ENCODE measurements at regions not wholly inside any gene's neighbourhood (a gene's known extent, or its start where the extent isn't known, plus 50 kb on each side); places are given as distances from the start of the nearest gene placed in this dataset.

- H3K27ac Mint-ChIP-seq, result no peak overlapping the region
- Histone ChIP-seq H3K4me3 (ENCODE audit: low read length) (no peak overlapping the region), H3K27ac (ENCODE audit: low read depth, low read length) (no peak overlapping the region), H3K27me3 (ENCODE audit: control insufficient read depth, insufficient read depth, low read length, poor library complexity, severe bottlenecking) (no peaks in the 10 kb centered on the region), H3K9me3 (ENCODE audit: control insufficient read depth, low read length) (no peaks in the 10 kb centered on the region), H3K36me3 (ENCODE audit: control insufficient read depth, insufficient read depth, low read length) (no peaks in the 10 kb centered on the region), H3K4me1 (ENCODE audit: control insufficient read depth, insufficient read depth, low read length) (no peaks in the 10 kb centered on the region), H3K9ac (ENCODE audit: extremely low read depth, low read length, poor library complexity, severe bottlenecking) (no peak overlapping the region)
- H3K4me1 Mint-ChIP-seq, result peaks cover 7% of the 10 kb centered on the region
- no peak for DNase-seq
- H3K4me3 Mint-ChIP-seq, result no peak overlapping the region
- TF ChIP-seq CTCF (conservative IDR thresholded peaks at IDR 0.05), result no peak
- 94 to 100% methylated on average over 1 of the region's 1 CpG for WGBS, 2 experiments (ENCODE audit: insufficient coverage in 1 of 2, insufficient read length in 1 of 2)
- peaks cover 8% of the 10 kb centered on the region for H3K9me3 Mint-ChIP-seq
- H3K36me3 Mint-ChIP-seq (ENCODE audit: low read depth), result no peaks in the 10 kb centered on the region
- no peaks in the 10 kb centered on the region for H3K27me3 Mint-ChIP-seq (ENCODE audit: insufficient read depth)
Observed at GRCh38 chr5:12566441-12566840, 662.2 kb upstream of the CTNND2 start.

GRCh38 chr5:12557012-12557411 is 652.8 kb upstream of the CTNND2 start:
- no peaks in the 10 kb centered on the region for H3K9me3 Mint-ChIP-seq
- H3K27me3 ChIP-seq (ENCODE audit: control insufficient read depth, insufficient read depth, low read length, poor library complexity, severe bottlenecking), result no peaks in the 10 kb centered on the region
- no peak for TF ChIP-seq CTCF (conservative IDR thresholded peaks at IDR 0.05)
- H3K4me3 ChIP-seq (ENCODE audit: low read length), result no peak overlapping the region
- H3K4me1 Mint-ChIP-seq, result no peaks in the 10 kb centered on the region
- H3K27ac ChIP-seq (ENCODE audit: low read depth, low read length), result no peak overlapping the region
- no peaks in the 10 kb centered on the region for H3K36me3 Mint-ChIP-seq (ENCODE audit: low read depth)
- no peak for DNase-seq
- H3K27ac Mint-ChIP-seq, result no peak overlapping the region
- no peak overlapping the region for H3K9ac ChIP-seq (ENCODE audit: extremely low read depth, low read length, poor library complexity, severe bottlenecking)
- H3K27me3 Mint-ChIP-seq (ENCODE audit: insufficient read depth), result no peaks in the 10 kb centered on the region
- H3K4me3 Mint-ChIP-seq, result no peak overlapping the region
- no peaks in the 10 kb centered on the region for H3K36me3 ChIP-seq (ENCODE audit: control insufficient read depth, insufficient read depth, low read length)
- H3K4me1 ChIP-seq (ENCODE audit: control insufficient read depth, insufficient read depth, low read length), result no peaks in the 10 kb centered on the region
- 96 to 100% methylated on average over 2 of the region's 2 CpGs for whole genome bisulfite sequencing, 2 experiments (ENCODE audit: insufficient coverage in 1 of 2, insufficient read length in 1 of 2)
- no peaks in the 10 kb centered on the region for H3K9me3 ChIP-seq (ENCODE audit: control insufficient read depth, low read length)

DNA sequence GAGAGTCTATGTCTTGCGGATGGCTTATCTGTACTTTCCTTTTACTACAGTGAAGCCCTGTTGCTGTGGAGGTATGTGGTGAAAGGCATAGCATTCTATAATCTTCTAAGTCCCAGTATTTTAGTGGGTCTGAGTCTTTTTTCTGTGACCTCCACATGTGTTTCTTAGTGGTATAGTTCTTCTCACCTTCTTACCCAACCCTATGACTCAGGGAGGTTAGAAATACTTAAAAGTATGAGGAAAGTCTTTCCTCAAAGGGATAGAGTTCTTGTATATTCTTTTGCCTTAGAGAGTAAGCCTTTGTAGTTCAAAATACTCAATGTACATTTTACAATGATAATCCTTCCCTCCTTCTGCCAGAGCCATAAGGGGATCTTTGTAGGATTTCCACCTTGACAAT is 621.9 kb upstream of the CTNND2 start:
- H3K9me3 ChIP-seq (ENCODE audit: control insufficient read depth, low read length), result no peaks in the 10 kb centered on the region
- no peaks in the 10 kb centered on the region for H3K36me3 ChIP-seq (ENCODE audit: control insufficient read depth, insufficient read depth, low read length)
- H3K4me1 ChIP-seq (ENCODE audit: control insufficient read depth, insufficient read depth, low read length), result no peaks in the 10 kb centered on the region
- TF ChIP-seq CTCF (conservative IDR thresholded peaks at IDR 0.05), result no peak
- no peak overlapping the region for H3K4me3 ChIP-seq (ENCODE audit: low read length)
- no peak overlapping the region for H3K4me3 Mint-ChIP-seq
- no peaks in the 10 kb centered on the region for H3K4me1 Mint-ChIP-seq
- no peaks in the 10 kb centered on the region for H3K9me3 Mint-ChIP-seq
- no peaks in the 10 kb centered on the region for H3K27me3 ChIP-seq (ENCODE audit: control insufficient read depth, insufficient read depth, low read length, poor library complexity, severe bottlenecking)
- 100% methylated on average over 1 of the region's 1 CpG; no CpG with 5 or more reads in 1 of the 2 experiments for WGBS, 2 experiments (ENCODE audit: insufficient coverage in 1 of 2, insufficient read length in 1 of 2)
- H3K27ac Mint-ChIP-seq, result no peak overlapping the region
- DNase-seq, result no peak
- no peak overlapping the region for H3K9ac ChIP-seq (ENCODE audit: extremely low read depth, low read length, poor library complexity, severe bottlenecking)
- H3K27me3 Mint-ChIP-seq (ENCODE audit: insufficient read depth), result no peaks in the 10 kb centered on the region
- H3K36me3 Mint-ChIP-seq (ENCODE audit: low read depth), result no peaks in the 10 kb centered on the region
- no peak overlapping the region for H3K27ac ChIP-seq (ENCODE audit: low read depth, low read length)
